HEK293 (cell line): ENCODE measurements at regions not wholly inside any gene's neighbourhood (a gene's known extent, or its start where the extent isn't known, plus 50 kb on each side); places are given as distances from the start of the nearest gene placed in this dataset.

Experiments used
- CTCF ChIA-PET: fragments of 350-600 bp; formaldehyde crosslinking; extraction: SDS; loops from one replicate; lab custom pipeline; 2021; ENCODE audit warnings: antibody characterized with exemption; lab: Yijun Ruan, JAX
- POLR2A ChIA-PET: fragments of 300-600 bp; formaldehyde crosslinking; extraction: SDS; loops from one replicate; lab custom pipeline; 2020; ENCODE audit warnings: antibody characterized with exemption, inconsistent platforms; lab: Yijun Ruan, JAX
- H3K27ac ChIP-seq: fragments of 200-500 bp; sonication (Bioruptor generic); 2 replicates; pipeline ENCODE4 v1.5.1; 2014; ENCODE audit warnings: low read depth, low read length, control low read depth, inconsistent platforms; ENCODE audit errors: extremely low read depth
- H3K36me3 ChIP-seq, 2 experiments: fragments of 200-500 bp in 1 of 2; sonication (Bioruptor generic) in 1 of 2; 1 replicate in 1 of 2; 2 replicates in 1 of 2; pipeline ENCODE4 v1.5.1; 2014 to 2017; ENCODE audit warnings: inconsistent platforms in 2 of 2, low read length in 2 of 2; ENCODE audit not compliant: control insufficient read depth in 2 of 2, insufficient read depth in 1 of 2
- H3K4me1 ChIP-seq: fragments of 200-500 bp; sonication (Bioruptor generic); 2 replicates; pipeline ENCODE4 v1.5.1; 2014; ENCODE audit warnings: mild to moderate bottlenecking, low read length, inconsistent platforms; ENCODE audit not compliant: control insufficient read depth, insufficient read depth
- H3K4me3 ChIP-seq: 2 replicates; pipeline ENCODE4 v1.5.1; 2011; ENCODE audit warnings: low read depth, mild to moderate bottlenecking, control low read depth, low read length, moderate library complexity
- H3K9me3 ChIP-seq: fragments of 200-500 bp; sonication (Bioruptor generic); 2 replicates; pipeline ENCODE4 v1.5.1; 2014; ENCODE audit warnings: low read depth, low read length, inconsistent platforms; ENCODE audit not compliant: control insufficient read depth, insufficient read depth
- IKZF3 ChIP-seq: fragments of 450-650 bp; IDR thresholded peaks from 2 replicates; pipeline ENCODE4 v1.5.0; 2018; ENCODE audit warnings: missing biosample characterization, mild to moderate bottlenecking, missing genetic modification characterization, moderate library complexity
- KLF1 ChIP-seq: fragments of 450-650 bp; formaldehyde crosslinking; IDR thresholded peaks from 2 replicates; pipeline ENCODE4 v1.5.1; 2016; ENCODE audit warnings: missing biosample characterization, missing genetic modification characterization
- KLF17 ChIP-seq: fragments of 450-650 bp; formaldehyde crosslinking; IDR thresholded peaks from 2 replicates; pipeline ENCODE4 v1.5.1; 2016; ENCODE audit warnings: missing biosample characterization, missing genetic modification characterization
- PATZ1 ChIP-seq: fragments of 450-650 bp; formaldehyde crosslinking; IDR thresholded peaks from 2 replicates; pipeline ENCODE4 v1.5.1; 2016; ENCODE audit warnings: missing biosample characterization, missing genetic modification characterization
- PRDM2 ChIP-seq: fragments of 450-650 bp; formaldehyde crosslinking; IDR thresholded peaks from 2 replicates; pipeline ENCODE4 v1.5.1; 2016; ENCODE audit warnings: missing biosample characterization, missing genetic modification characterization, borderline replicate concordance
- SP3 ChIP-seq: fragments of 450-650 bp; formaldehyde crosslinking; IDR thresholded peaks from 2 replicates; pipeline ENCODE4 v1.5.1; 2016; ENCODE audit warnings: missing biosample characterization, missing genetic modification characterization
- ZNF114 ChIP-seq: fragments of 450-650 bp; formaldehyde crosslinking; IDR thresholded peaks from 2 replicates; pipeline ENCODE4 v1.5.0; 2017; ENCODE audit warnings: missing biosample characterization, missing genetic modification characterization
- ZNF133 ChIP-seq: fragments of 450-650 bp; formaldehyde crosslinking; IDR thresholded peaks from 2 replicates; pipeline ENCODE4 v1.5.1; 2016; ENCODE audit warnings: missing biosample characterization, missing genetic modification characterization
- ZNF239 ChIP-seq: fragments of 450-650 bp; formaldehyde crosslinking; IDR thresholded peaks from 2 replicates; pipeline ENCODE4 v1.5.1; 2016; ENCODE audit warnings: missing biosample characterization, missing genetic modification characterization
- ZNF335 ChIP-seq: fragments of 450-650 bp; formaldehyde crosslinking; conservative IDR thresholded peaks from 2 replicates; pipeline ENCODE4 v1.5.1; 2016; ENCODE audit warnings: missing biosample characterization, missing genetic modification characterization
- ZNF549 ChIP-seq: fragments of 450-650 bp; IDR thresholded peaks from 2 replicates; pipeline ENCODE4 v1.5.1; 2018; ENCODE audit warnings: missing biosample characterization, missing genetic modification characterization, mild to moderate bottlenecking, inconsistent platforms, moderate library complexity
- ZNF555 ChIP-seq: fragments of 450-650 bp; formaldehyde crosslinking; conservative IDR thresholded peaks from 2 replicates; pipeline ENCODE4 v1.5.1; 2017; ENCODE audit warnings: missing biosample characterization, mild to moderate bottlenecking, missing genetic modification characterization, inconsistent platforms
- ZNF585B ChIP-seq: fragments of 450-650 bp; formaldehyde crosslinking; IDR thresholded peaks from 2 replicates; pipeline ENCODE4 v1.5.1; 2016; ENCODE audit warnings: missing biosample characterization, missing genetic modification characterization
- ZSCAN18 ChIP-seq: fragments of 450-650 bp; formaldehyde crosslinking; IDR thresholded peaks from 2 replicates; pipeline ENCODE4 v1.5.1; 2016; ENCODE audit warnings: missing biosample characterization, missing genetic modification characterization
- ZXDB ChIP-seq: fragments of 450-650 bp; formaldehyde crosslinking; IDR thresholded peaks from 2 replicates; pipeline ENCODE4 v1.5.1; 2016; ENCODE audit warnings: missing biosample characterization, missing genetic modification characterization
- TF ChIP-seq, protein P1 (sequence below): fragments of 450-650 bp; formaldehyde crosslinking; IDR thresholded peaks from 2 replicates; pipeline ENCODE4 v1.5.1; 2016; ENCODE audit warnings: missing biosample characterization, missing genetic modification characterization
- TF ChIP-seq, protein P2 (sequence below): fragments of 450-650 bp; formaldehyde crosslinking; IDR thresholded peaks from 2 replicates; pipeline ENCODE4 v1.5.1; 2016; ENCODE audit warnings: missing biosample characterization, missing genetic modification characterization

DNA sequence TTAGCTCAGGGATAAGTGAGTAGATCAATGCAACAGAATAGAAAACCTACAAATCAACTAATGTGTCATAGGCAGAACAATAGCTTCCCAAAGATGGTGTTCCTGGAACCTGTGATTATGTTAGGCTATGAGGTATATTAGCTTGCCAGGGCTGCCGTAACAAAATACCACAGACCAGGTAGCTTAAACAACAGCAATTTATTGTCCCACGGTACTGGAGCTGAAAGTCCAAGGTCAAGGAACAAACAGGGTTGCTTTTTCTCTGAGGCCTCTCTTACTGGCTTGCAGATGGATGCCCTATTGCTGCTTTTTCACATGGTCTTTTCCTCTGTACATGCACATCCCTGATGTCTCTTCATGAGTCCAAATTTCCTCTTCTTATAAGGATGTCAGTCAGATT, 354.9 kb downstream of the TNS1 start (continued):
- TF ChIP-seq, protein P1, sequence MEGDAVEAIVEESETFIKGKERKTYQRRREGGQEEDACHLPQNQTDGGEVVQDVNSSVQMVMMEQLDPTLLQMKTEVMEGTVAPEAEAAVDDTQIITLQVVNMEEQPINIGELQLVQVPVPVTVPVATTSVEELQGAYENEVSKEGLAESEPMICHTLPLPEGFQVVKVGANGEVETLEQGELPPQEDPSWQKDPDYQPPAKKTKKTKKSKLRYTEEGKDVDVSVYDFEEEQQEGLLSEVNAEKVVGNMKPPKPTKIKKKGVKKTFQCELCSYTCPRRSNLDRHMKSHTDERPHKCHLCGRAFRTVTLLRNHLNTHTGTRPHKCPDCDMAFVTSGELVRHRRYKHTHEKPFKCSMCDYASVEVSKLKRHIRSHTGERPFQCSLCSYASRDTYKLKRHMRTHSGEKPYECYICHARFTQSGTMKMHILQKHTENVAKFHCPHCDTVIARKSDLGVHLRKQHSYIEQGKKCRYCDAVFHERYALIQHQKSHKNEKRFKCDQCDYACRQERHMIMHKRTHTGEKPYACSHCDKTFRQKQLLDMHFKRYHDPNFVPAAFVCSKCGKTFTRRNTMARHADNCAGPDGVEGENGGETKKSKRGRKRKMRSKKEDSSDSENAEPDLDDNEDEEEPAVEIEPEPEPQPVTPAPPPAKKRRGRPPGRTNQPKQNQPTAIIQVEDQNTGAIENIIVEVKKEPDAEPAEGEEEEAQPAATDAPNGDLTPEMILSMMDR (tag by site-specific recombination) = no peak
- no peak for TF ChIP-seq SP3 (tag by site-specific recombination)
- TF ChIP-seq ZNF335 (tag by site-specific recombination) = no peak
- TF ChIP-seq, all 188 proteins: peak for 0

GRCh38 chr2:217647226-217647625, 355.6 kb downstream of the TNS1 start:
- no peak overlapping the region for H3K27ac ChIP-seq
- H3K36me3 ChIP-seq = no peaks in the 10 kb centered on the region
- ChIA-PET CTCF (interaction anchor here (0.5 to 0.7 kb wide), 3 partner anchors 66 to 430 kb away, joined by 3 to 6 read pairs (median 3); no protein-coding TSS in a partner anchor), POLR2A (no interaction called here)
- H3K9me3 ChIP-seq = no peaks in the 10 kb centered on the region
- TF ChIP-seq KLF1 (tag by site-specific recombination) (no peak), ZNF555 (tag by site-specific recombination) (no peak), ZXDB (tag by site-specific recombination) (no peak), ZSCAN18 (tag by site-specific recombination) (no peak), ZNF585B (tag by site-specific recombination) (no peak), ZNF239 (no peak), ZNF133 (no peak), ZNF114 (tag by site-specific recombination) (no peak), PRDM2 (no peak), IKZF3 (tag by site-specific recombination) (no peak), KLF17 (tag by site-specific recombination) (no peak), PATZ1 (tag by site-specific recombination) (no peak), ZNF549 (tag by site-specific recombination) (no peak)
- TF ChIP-seq, protein P2, sequence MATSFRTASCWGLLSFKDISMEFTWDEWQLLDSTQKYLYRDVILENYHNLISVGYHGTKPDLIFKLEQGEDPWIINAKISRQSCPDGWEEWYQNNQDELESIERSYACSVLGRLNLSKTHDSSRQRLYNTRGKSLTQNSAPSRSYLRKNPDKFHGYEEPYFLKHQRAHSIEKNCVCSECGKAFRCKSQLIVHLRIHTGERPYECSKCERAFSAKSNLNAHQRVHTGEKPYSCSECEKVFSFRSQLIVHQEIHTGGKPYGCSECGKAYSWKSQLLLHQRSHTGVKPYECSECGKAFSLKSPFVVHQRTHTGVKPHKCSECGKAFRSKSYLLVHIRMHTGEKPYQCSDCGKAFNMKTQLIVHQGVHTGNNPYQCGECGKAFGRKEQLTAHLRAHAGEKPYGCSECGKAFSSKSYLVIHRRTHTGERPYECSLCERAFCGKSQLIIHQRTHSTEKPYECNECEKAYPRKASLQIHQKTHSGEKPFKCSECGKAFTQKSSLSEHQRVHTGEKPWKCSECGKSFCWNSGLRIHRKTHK (tag by site-specific recombination) = no peak
- no peaks in the 10 kb centered on the region for H3K4me1 ChIP-seq
- no peak overlapping the region for H3K4me3 ChIP-seq
